Omental fat pad (tissue), 3 donors: ENCODE measurements at regions not wholly inside any gene's neighbourhood (a gene's known extent, or its start where the extent isn't known, plus 50 kb on each side); places are given as distances from the start of the nearest gene placed in this dataset.

ENCODE experiments used
- ATAC-seq: fragments of 150-250 bp; one replicate; pipeline ENCODE4 v1.9.1; 2016; ENCODE audit warnings: mild to moderate bottlenecking, moderate library complexity; ENCODE audit not compliant: low FRiP score
- DNase-seq: peaks from one replicate; pipeline ENCODE4 v3.0.0-alpha.2; 2019; ENCODE audit warnings: low spot score
- CTCF ChIP-seq, 3 donors: fragments of 450-650 bp; IDR thresholded peaks; one replicate each; pipeline ENCODE4 v1.5.1; 2016 to 2017; ENCODE audit warnings: antibody characterized with exemption in 3 of 3, mild to moderate bottlenecking in 3 of 3, moderate library complexity in 2 of 3

- DNase-seq (no peak), ATAC-seq (no peak)
- no peak for TF ChIP-seq CTCF (IDR thresholded peaks at IDR 0.05)
Measured at GRCh38 chr14:44414646-44415045, 92.4 kb downstream of the FSCB start.

GRCh38 chr14:44412858-44413569, 94.1 kb downstream of the FSCB start:
- no peak for DNase-seq
- no peak for TF ChIP-seq CTCF (IDR thresholded peaks at IDR 0.05)
- no peak for ATAC-seq

- no peak for TF ChIP-seq CTCF (IDR thresholded peaks at IDR 0.05)
- DNase-seq (no peak), ATAC-seq (no peak)
Measured at GRCh38 chr14:44405011-44405486, 102.0 kb downstream of the FSCB start.

GRCh38 chr14:44404599-44404998, 102.5 kb downstream of the FSCB start:
- TF ChIP-seq CTCF (IDR thresholded peaks at IDR 0.05): no peak
- ATAC-seq (no peak), DNase-seq (no peak)

- no peak for TF ChIP-seq CTCF (IDR thresholded peaks at IDR 0.05)
- DNase-seq (no peak), ATAC-seq (no peak)
Measured at GRCh38 chr14:44404036-44404435, 103.0 kb downstream of the FSCB start.

- ATAC-seq: no peak
- TF ChIP-seq CTCF (IDR thresholded peaks at IDR 0.05): no peak
- DNase-seq: no peak
Measured at GRCh38 chr14:44403193-44403592, 103.9 kb downstream of the FSCB start.

- no peak for ATAC-seq
- no peak for TF ChIP-seq CTCF (IDR thresholded peaks at IDR 0.05)
- DNase-seq: no peak
Measured at GRCh38 chr14:44396226-44396625, 110.9 kb downstream of the FSCB start.
